Heart left ventricle (tissue), 13 donors: ENCODE measurements at regions not wholly inside any gene's neighbourhood (a gene's known extent, or its start where the extent isn't known, plus 50 kb on each side); places are given as distances from the start of the nearest gene placed in this dataset.

ENCODE experiments used
- CTCF ChIP-seq, 12 donors: fragments of 200-600 bp; sonication (generic) in 4 of 12; IDR thresholded peaks; one replicate each; pipeline versions ENCODE4 v1.5.0 to v1.8.0; 2018 to 2022; ENCODE audit warnings: antibody characterized with exemption in 12 of 12, mild to moderate bottlenecking in 5 of 12
- POLR2A ChIP-seq, 2 donors: fragments of 450-650 bp; IDR thresholded peaks; one replicate each; pipeline ENCODE4 v1.6.1; 2017; ENCODE audit warnings: antibody characterized with exemption in 2 of 2, mild to moderate bottlenecking in 2 of 2, moderate library complexity in 2 of 2
- donor health status: ischemic (EF 13 %, LVEDD 7.1; RV severe dilation, severe dysfunction).
- donor health status: DM: no; HTN: yes; CAD: no.
- donor health status: DM: no; HTN: no; CAD: no.
- donor health status: ischemic (EF 25% LVEDD 6.9; RV normal size, moderate dysfunction).
- donor health status: ischemic (EF 25% LVEDD 5.7; RV mildly dilated, moderate dysfunction).
- donor health status: ischemic (EF 35%, LVEDD 5.7; RV mildly dilated, moderate dysfunction).
- donor health status: nonischemic (EF 11% LVEDD 7.7; RV severe dilation, severe dysfunction).
- donor health status: DM: yes; HTN: yes; CAD: no.
- donor health status: PGD.
- donor health status: ischemic (EF 29% LVEDD 5.4; RV normal size, mild dysfunction).
- donor health status: nonischemic (EF 23%, LVEDD 6.1; RV moderate dilation, normal function).

DNA sequence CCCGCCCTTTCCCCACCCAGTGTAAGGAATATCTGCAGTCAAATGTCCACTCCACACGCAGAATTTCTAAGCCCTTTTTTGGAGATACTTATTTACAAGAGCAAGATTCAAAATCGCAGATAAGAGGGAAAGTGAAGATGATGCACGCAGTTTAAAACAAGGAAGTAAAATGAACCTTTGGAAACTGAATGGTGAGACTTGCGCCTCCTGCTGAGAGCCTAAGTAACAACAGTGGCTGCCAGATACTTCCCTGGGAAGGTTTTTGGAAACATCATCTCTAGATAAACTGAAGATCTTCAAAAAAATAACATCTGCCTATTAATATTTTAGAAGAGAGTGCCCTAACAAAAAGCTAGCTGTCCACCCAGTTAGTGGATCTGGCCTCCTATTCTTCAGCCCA, 963.1 kb upstream of the FAT3 start:
- TF ChIP-seq POLR2A (IDR thresholded peaks at IDR 0.05): no peak
- TF ChIP-seq CTCF (IDR thresholded peaks at IDR 0.05): no peak
